ENCODE measurements at regions not wholly inside any gene's neighbourhood (a gene's known extent, or its start where the extent isn't known, plus 50 kb on each side); places are given as distances from the start of the nearest gene placed in this dataset.
"Not testable (repeated sequence)": the region's sequence is repeated elsewhere in the genome, so short reads cannot be mapped to it uniquely, and the experiment has no call there.

- TF ChIP-seq CTCF (conservative IDR thresholded peaks at IDR 0.05 in 1 of 2, IDR thresholded peaks at IDR 0.05 in 1 of 2; ENCODE audit: low read depth in 1 of 2, low read length in 2 of 2); EZH2 (IDR thresholded peaks at IDR 0.05; ENCODE audit: low read length, missing control alignments): not testable (repeated sequence)
These were observed 235.9 kb downstream of the TMEM121 start for GRCh38 chr14:105762262-105762661.
